PFSK-1 (cell line): ENCODE measurements at regions not wholly inside any gene's neighbourhood (a gene's known extent, or its start where the extent isn't known, plus 50 kb on each side); places are given as distances from the start of the nearest gene placed in this dataset.

ENCODE experiments used
- FOXP2 ChIP-seq: optimal IDR thresholded peaks from 2 replicates; pipeline ENCODE3; 2011; ENCODE audit warnings: borderline replicate concordance, control low read depth, inconsistent platforms; ENCODE audit not compliant: insufficient read depth; ENCODE audit errors: extremely low read length, extremely low read depth
- POLR2AphosphoS5 ChIP-seq: IDR thresholded peaks from 2 replicates; pipeline ENCODE4 v1.6.1; 2012; ENCODE audit warnings: low read depth, mild to moderate bottlenecking, control low read depth, low read length, moderate library complexity
- REST ChIP-seq, 2 experiments: IDR thresholded peaks; 2 replicates each; pipeline versions ENCODE4 v1.6.1 to v1.8.0; 2011 to 2012; ENCODE audit warnings: low read depth in 2 of 2, low read length in 2 of 2, control low read depth in 1 of 2, inconsistent platforms in 1 of 2, mild to moderate bottlenecking in 1 of 2, moderate library complexity in 1 of 2; ENCODE audit not compliant: insufficient read depth in 1 of 2
- SIN3A ChIP-seq: IDR thresholded peaks from 2 replicates; pipeline ENCODE4 v1.6.1; 2012; ENCODE audit warnings: mild to moderate bottlenecking, low read length, moderate library complexity, borderline replicate concordance; ENCODE audit not compliant: insufficient read depth
- TAF1 ChIP-seq: IDR thresholded peaks from 2 replicates; pipeline ENCODE4 v1.6.1; 2012; ENCODE audit warnings: low read length, control low read depth, borderline replicate concordance; ENCODE audit not compliant: insufficient read depth

GRCh38 chr6:22980446-22980845 lies 411.1 kb downstream of the HDGFL1 start:
- no peak for TF ChIP-seq REST (IDR thresholded peaks at IDR 0.05; ENCODE audit: insufficient read depth in 1 of 2, low read depth in 2 of 2, low read length in 2 of 2)
- TF ChIP-seq FOXP2: no peak
- TF ChIP-seq POLR2AphosphoS5: no peak
- TF ChIP-seq SIN3A: no peak
- TF ChIP-seq TAF1: no peak

- TF ChIP-seq TAF1 (no peak), REST (IDR thresholded peaks at IDR 0.05; ENCODE audit: insufficient read depth in 1 of 2, low read depth in 2 of 2, low read length in 2 of 2) (no peak), FOXP2 (no peak), POLR2AphosphoS5 (no peak), SIN3A (no peak)
Observed at GRCh38 chr6:23002044-23002619, 432.8 kb downstream of the HDGFL1 start.

- TF ChIP-seq SIN3A: no peak
- no peak for TF ChIP-seq TAF1
- TF ChIP-seq POLR2AphosphoS5: no peak
- no peak for TF ChIP-seq FOXP2
- TF ChIP-seq REST (IDR thresholded peaks at IDR 0.05; ENCODE audit: insufficient read depth in 1 of 2, low read depth in 2 of 2, low read length in 2 of 2): no peak
Observed at GRCh38 chr6:23003671-23004467, 434.5 kb downstream of the HDGFL1 start.

GRCh38 chr6:23006656-23007055 lies 437.3 kb downstream of the HDGFL1 start:
- TF ChIP-seq REST (IDR thresholded peaks at IDR 0.05; ENCODE audit: insufficient read depth in 1 of 2, low read depth in 2 of 2, low read length in 2 of 2) (no peak), TAF1 (no peak), SIN3A (no peak), FOXP2 (no peak), POLR2AphosphoS5 (no peak)
